ENCODE measurements at regions not wholly inside any gene's neighbourhood (a gene's known extent, or its start where the extent isn't known, plus 50 kb on each side); places are given as distances from the start of the nearest gene placed in this dataset.
"Not testable (repeated sequence)": the region's sequence is repeated elsewhere in the genome, so short reads cannot be mapped to it uniquely, and the experiment has no call there.

GRCh38 chr2:133991606-133992168 lies 262.2 kb upstream of the MGAT5 start:
- Histone ChIP-seq H3K4me3 (ENCODE audit: low read length) (no peak overlapping the region), H3K36me3 (ENCODE audit: control insufficient read depth, insufficient read depth, low read length) (no peaks in the 10 kb centered on the region), H3K27me3 (ENCODE audit: control insufficient read depth, insufficient read depth, low read length) (peaks cover 6% of the 10 kb centered on the region), H3K4me1 (ENCODE audit: control insufficient read depth, insufficient read depth, low read length) (peaks cover 36% of the 10 kb centered on the region), H3K9ac (ENCODE audit: low read length) (no peak overlapping the region), H3K9me3 (ENCODE audit: control insufficient read depth, low read length) (no peaks in the 10 kb centered on the region)

GRCh38 chr2:133992454-133992853 lies 261.4 kb upstream of the MGAT5 start:
- no peaks in the 10 kb centered on the region for H3K9me3 ChIP-seq (ENCODE audit: control insufficient read depth, low read length)
- no peak overlapping the region for H3K9ac ChIP-seq (ENCODE audit: low read length)

GRCh38 chr2:133993160-133993559 lies 260.7 kb upstream of the MGAT5 start:
- Histone ChIP-seq H3K4me3 (ENCODE audit: low read length) (no peak overlapping the region), H3K36me3 (ENCODE audit: control insufficient read depth, insufficient read depth, low read length) (no peaks in the 10 kb centered on the region), H3K27me3 (ENCODE audit: control insufficient read depth, insufficient read depth, low read length) (peaks cover 6% of the 10 kb centered on the region)

More at GRCh38 chr2:133992454-133992853, 261.4 kb upstream of the MGAT5 start:
- Histone ChIP-seq H3K4me3 (ENCODE audit: low read length) (no peak overlapping the region), H3K4me1 (ENCODE audit: control insufficient read depth, insufficient read depth, low read length) (peaks cover 28% of the 10 kb centered on the region), H3K36me3 (ENCODE audit: control insufficient read depth, insufficient read depth, low read length) (no peaks in the 10 kb centered on the region), H3K27me3 (ENCODE audit: control insufficient read depth, insufficient read depth, low read length) (peaks cover 6% of the 10 kb centered on the region)

GRCh38 chr2:133998726-133999125 lies 255.1 kb upstream of the MGAT5 start:
- not testable (repeated sequence) for H3K4me3 ChIP-seq (ENCODE audit: low read length); H3K27me3 ChIP-seq (ENCODE audit: control insufficient read depth, insufficient read depth, low read length); H3K9ac ChIP-seq (ENCODE audit: low read length); H3K4me1 ChIP-seq (ENCODE audit: control insufficient read depth, insufficient read depth, low read length); H3K9me3 ChIP-seq (ENCODE audit: control insufficient read depth, low read length); H3K36me3 ChIP-seq (ENCODE audit: control insufficient read depth, insufficient read depth, low read length)

More at GRCh38 chr2:133993160-133993559, 260.7 kb upstream of the MGAT5 start:
- Histone ChIP-seq H3K4me1 (ENCODE audit: control insufficient read depth, insufficient read depth, low read length) (peaks cover 28% of the 10 kb centered on the region), H3K9me3 (ENCODE audit: control insufficient read depth, low read length) (no peaks in the 10 kb centered on the region), H3K9ac (ENCODE audit: low read length) (no peak overlapping the region)

GRCh38 chr2:134002391-134002790 lies 251.5 kb upstream of the MGAT5 start:
- Histone ChIP-seq H3K9me3 (ENCODE audit: control insufficient read depth, low read length) (no peaks in the 10 kb centered on the region), H3K4me1 (ENCODE audit: control insufficient read depth, insufficient read depth, low read length) (no peaks in the 10 kb centered on the region), H3K27me3 (ENCODE audit: control insufficient read depth, insufficient read depth, low read length) (no peaks in the 10 kb centered on the region), H3K36me3 (ENCODE audit: control insufficient read depth, insufficient read depth, low read length) (no peaks in the 10 kb centered on the region), H3K4me3 (ENCODE audit: low read length) (no peak overlapping the region), H3K9ac (ENCODE audit: low read length) (no peak overlapping the region)

GRCh38 chr2:134002921-134003320 lies 251.0 kb upstream of the MGAT5 start:
- Histone ChIP-seq H3K9ac (ENCODE audit: low read length) (no peak overlapping the region), H3K36me3 (ENCODE audit: control insufficient read depth, insufficient read depth, low read length) (no peaks in the 10 kb centered on the region), H3K9me3 (ENCODE audit: control insufficient read depth, low read length) (no peaks in the 10 kb centered on the region), H3K4me1 (ENCODE audit: control insufficient read depth, insufficient read depth, low read length) (no peaks in the 10 kb centered on the region), H3K4me3 (ENCODE audit: low read length) (no peak overlapping the region), H3K27me3 (ENCODE audit: control insufficient read depth, insufficient read depth, low read length) (no peaks in the 10 kb centered on the region)

- Histone ChIP-seq H3K4me3 (ENCODE audit: low read length) (no peak overlapping the region), H3K9me3 (ENCODE audit: control insufficient read depth, low read length) (no peaks in the 10 kb centered on the region), H3K36me3 (ENCODE audit: control insufficient read depth, insufficient read depth, low read length) (no peaks in the 10 kb centered on the region), H3K27me3 (ENCODE audit: control insufficient read depth, insufficient read depth, low read length) (no peaks in the 10 kb centered on the region), H3K4me1 (ENCODE audit: control insufficient read depth, insufficient read depth, low read length) (no peaks in the 10 kb centered on the region), H3K9ac (ENCODE audit: low read length) (no peak overlapping the region)
Measured at GRCh38 chr2:134004467-134004866, 249.4 kb upstream of the MGAT5 start.

GRCh38 chr2:134008837-134009236 lies 245.0 kb upstream of the MGAT5 start:
- H3K4me1 ChIP-seq (ENCODE audit: control insufficient read depth, insufficient read depth, low read length): peaks cover 5% of the 10 kb centered on the region
- no peaks in the 10 kb centered on the region for H3K27me3 ChIP-seq (ENCODE audit: control insufficient read depth, insufficient read depth, low read length)
- no peaks in the 10 kb centered on the region for H3K9me3 ChIP-seq (ENCODE audit: control insufficient read depth, low read length)
- no peak overlapping the region for H3K9ac ChIP-seq (ENCODE audit: low read length)
- no peak overlapping the region for H3K4me3 ChIP-seq (ENCODE audit: low read length)
- H3K36me3 ChIP-seq (ENCODE audit: control insufficient read depth, insufficient read depth, low read length): no peaks in the 10 kb centered on the region

GRCh38 chr2:134009440-134009839 lies 244.4 kb upstream of the MGAT5 start:
- H3K36me3 ChIP-seq (ENCODE audit: control insufficient read depth, insufficient read depth, low read length): no peaks in the 10 kb centered on the region
- H3K4me3 ChIP-seq (ENCODE audit: low read length): no peak overlapping the region
- no peaks in the 10 kb centered on the region for H3K9me3 ChIP-seq (ENCODE audit: control insufficient read depth, low read length)
- peaks cover 5% of the 10 kb centered on the region for H3K4me1 ChIP-seq (ENCODE audit: control insufficient read depth, insufficient read depth, low read length)
- H3K9ac ChIP-seq (ENCODE audit: low read length): no peak overlapping the region
- no peaks in the 10 kb centered on the region for H3K27me3 ChIP-seq (ENCODE audit: control insufficient read depth, insufficient read depth, low read length)

- H3K9me3 ChIP-seq (ENCODE audit: control insufficient read depth, low read length); H3K4me1 ChIP-seq (ENCODE audit: control insufficient read depth, insufficient read depth, low read length); H3K4me3 ChIP-seq (ENCODE audit: low read length); H3K27me3 ChIP-seq (ENCODE audit: control insufficient read depth, insufficient read depth, low read length); H3K36me3 ChIP-seq (ENCODE audit: control insufficient read depth, insufficient read depth, low read length); H3K9ac ChIP-seq (ENCODE audit: low read length): not testable (repeated sequence)
Measured at GRCh38 chr2:134009906-134010305, 244.0 kb upstream of the MGAT5 start.

GRCh38 chr2:134011936-134012586 lies 241.8 kb upstream of the MGAT5 start:
- Histone ChIP-seq H3K27me3 (ENCODE audit: control insufficient read depth, insufficient read depth, low read length) (no peaks in the 10 kb centered on the region), H3K9ac (ENCODE audit: low read length) (no peak overlapping the region), H3K4me3 (ENCODE audit: low read length) (no peak overlapping the region), H3K36me3 (ENCODE audit: control insufficient read depth, insufficient read depth, low read length) (no peaks in the 10 kb centered on the region), H3K4me1 (ENCODE audit: control insufficient read depth, insufficient read depth, low read length) (peaks cover 5% of the 10 kb centered on the region), H3K9me3 (ENCODE audit: control insufficient read depth, low read length) (no peaks in the 10 kb centered on the region)

- H3K36me3 ChIP-seq (ENCODE audit: control insufficient read depth, insufficient read depth, low read length): no peaks in the 10 kb centered on the region
- H3K27me3 ChIP-seq (ENCODE audit: control insufficient read depth, insufficient read depth, low read length): no peaks in the 10 kb centered on the region
- peaks cover 5% of the 10 kb centered on the region for H3K4me1 ChIP-seq (ENCODE audit: control insufficient read depth, insufficient read depth, low read length)
- no peak overlapping the region for H3K4me3 ChIP-seq (ENCODE audit: low read length)
- no peak overlapping the region for H3K9ac ChIP-seq (ENCODE audit: low read length)
- no peaks in the 10 kb centered on the region for H3K9me3 ChIP-seq (ENCODE audit: control insufficient read depth, low read length)
Measured at GRCh38 chr2:134014196-134014960, 239.5 kb upstream of the MGAT5 start.
